UCSD-AML1 (cell line): ENCODE measurements at regions not wholly inside any gene's neighbourhood (a gene's known extent, or its start where the extent isn't known, plus 50 kb on each side); places are given as distances from the start of the nearest gene placed in this dataset.

Experiments used
- DNase-seq: peaks from one replicate; lab custom pipeline; 2025; ENCODE audit not compliant: unreplicated experiment; lab: John Stamatoyannopoulos, UW

GRCh38 chr18:67381608-67382150 lies 134.8 kb downstream of the DSEL start:
- no peak for DNase-seq

- no peak for DNase-seq
These were observed 135.7 kb downstream of the DSEL start for GRCh38 chr18:67380867-67381266.

- DNase-seq: no peak
These were observed 136.5 kb downstream of the DSEL start for GRCh38 chr18:67379981-67380380.

GRCh38 chr18:67376372-67376771 lies 140.1 kb downstream of the DSEL start:
- no peak for DNase-seq

- no peak for DNase-seq
These were observed 142.9 kb downstream of the DSEL start for GRCh38 chr18:67373636-67374035.

- no peak for DNase-seq
These were observed 149.0 kb downstream of the DSEL start for GRCh38 chr18:67367540-67367939.

- DNase-seq: no peak
These were observed 152.8 kb downstream of the DSEL start for GRCh38 chr18:67363694-67364093.

- no peak for DNase-seq
These were observed 153.6 kb downstream of the DSEL start for GRCh38 chr18:67362906-67363305.

GRCh38 chr18:67359873-67360838 lies 156.4 kb downstream of the DSEL start:
- DNase-seq: no peak

- DNase-seq: no peak
These were observed 157.6 kb downstream of the DSEL start for GRCh38 chr18:67358947-67359346.

- DNase-seq: no peak
These were observed 161.8 kb downstream of the DSEL start for GRCh38 chr18:67354692-67355091.

- DNase-seq: no peak
These were observed 162.4 kb downstream of the DSEL start for GRCh38 chr18:67354091-67354490.

GRCh38 chr18:67347438-67347837 lies 169.1 kb downstream of the DSEL start:
- DNase-seq: no peak

- DNase-seq: no peak
These were observed 174.4 kb downstream of the DSEL start for GRCh38 chr18:67342159-67342558.

- no peak for DNase-seq
These were observed 178.8 kb downstream of the DSEL start for GRCh38 chr18:67337696-67338095.

GRCh38 chr18:67331857-67332256 lies 184.7 kb downstream of the DSEL start:
- DNase-seq: no peak

- no peak for DNase-seq
These were observed 197.4 kb downstream of the DSEL start for GRCh38 chr18:67319109-67319508.

- DNase-seq: no peak
These were observed 197.9 kb downstream of the DSEL start for GRCh38 chr18:67318651-67319050.

GRCh38 chr18:67310826-67311225 lies 205.7 kb downstream of the DSEL start:
- no peak for DNase-seq

GRCh38 chr18:67308819-67309218 lies 207.7 kb downstream of the DSEL start:
- DNase-seq: no peak

GRCh38 chr18:67305466-67305865 lies 211.1 kb downstream of the DSEL start:
- no peak for DNase-seq

GRCh38 chr18:67302043-67302442 lies 214.5 kb downstream of the DSEL start:
- DNase-seq: no peak

- DNase-seq: no peak
These were observed 214.9 kb downstream of the DSEL start for GRCh38 chr18:67301592-67301991.
